ENCODE measurements at regions not wholly inside any gene's neighbourhood (a gene's known extent, or its start where the extent isn't known, plus 50 kb on each side); places are given as distances from the start of the nearest gene placed in this dataset.

DNA sequence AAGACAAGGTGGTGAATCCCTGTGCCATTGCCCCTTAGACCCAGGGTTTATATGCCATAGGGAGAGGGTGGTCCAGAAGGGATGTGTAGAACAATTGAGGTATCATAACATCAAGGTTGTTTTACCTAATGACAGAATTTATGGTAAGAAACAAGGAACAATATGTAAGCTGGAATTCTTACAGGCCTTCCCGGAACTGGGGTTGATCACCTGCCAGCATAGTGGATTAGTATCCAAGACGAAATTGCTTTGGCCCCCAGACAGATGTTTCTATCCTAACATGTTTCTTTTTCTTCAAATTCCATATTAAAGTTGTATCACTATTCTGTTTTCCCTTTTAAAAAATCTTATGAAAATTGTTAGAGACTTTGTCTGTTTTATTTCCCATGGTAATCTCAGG lies 343.8 kb upstream of the ANO3 start:
- no peak for TF ChIP-seq EZH2phosphoT487 (IDR thresholded peaks at IDR 0.05; ENCODE audit: unreplicated experiment)
- TF ChIP-seq, protein P1, sequence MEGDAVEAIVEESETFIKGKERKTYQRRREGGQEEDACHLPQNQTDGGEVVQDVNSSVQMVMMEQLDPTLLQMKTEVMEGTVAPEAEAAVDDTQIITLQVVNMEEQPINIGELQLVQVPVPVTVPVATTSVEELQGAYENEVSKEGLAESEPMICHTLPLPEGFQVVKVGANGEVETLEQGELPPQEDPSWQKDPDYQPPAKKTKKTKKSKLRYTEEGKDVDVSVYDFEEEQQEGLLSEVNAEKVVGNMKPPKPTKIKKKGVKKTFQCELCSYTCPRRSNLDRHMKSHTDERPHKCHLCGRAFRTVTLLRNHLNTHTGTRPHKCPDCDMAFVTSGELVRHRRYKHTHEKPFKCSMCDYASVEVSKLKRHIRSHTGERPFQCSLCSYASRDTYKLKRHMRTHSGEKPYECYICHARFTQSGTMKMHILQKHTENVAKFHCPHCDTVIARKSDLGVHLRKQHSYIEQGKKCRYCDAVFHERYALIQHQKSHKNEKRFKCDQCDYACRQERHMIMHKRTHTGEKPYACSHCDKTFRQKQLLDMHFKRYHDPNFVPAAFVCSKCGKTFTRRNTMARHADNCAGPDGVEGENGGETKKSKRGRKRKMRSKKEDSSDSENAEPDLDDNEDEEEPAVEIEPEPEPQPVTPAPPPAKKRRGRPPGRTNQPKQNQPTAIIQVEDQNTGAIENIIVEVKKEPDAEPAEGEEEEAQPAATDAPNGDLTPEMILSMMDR (conservative IDR thresholded peaks at IDR 0.05; ENCODE audit: low read depth in 2 of 2), result no peak
- TF ChIP-seq, protein P2, sequence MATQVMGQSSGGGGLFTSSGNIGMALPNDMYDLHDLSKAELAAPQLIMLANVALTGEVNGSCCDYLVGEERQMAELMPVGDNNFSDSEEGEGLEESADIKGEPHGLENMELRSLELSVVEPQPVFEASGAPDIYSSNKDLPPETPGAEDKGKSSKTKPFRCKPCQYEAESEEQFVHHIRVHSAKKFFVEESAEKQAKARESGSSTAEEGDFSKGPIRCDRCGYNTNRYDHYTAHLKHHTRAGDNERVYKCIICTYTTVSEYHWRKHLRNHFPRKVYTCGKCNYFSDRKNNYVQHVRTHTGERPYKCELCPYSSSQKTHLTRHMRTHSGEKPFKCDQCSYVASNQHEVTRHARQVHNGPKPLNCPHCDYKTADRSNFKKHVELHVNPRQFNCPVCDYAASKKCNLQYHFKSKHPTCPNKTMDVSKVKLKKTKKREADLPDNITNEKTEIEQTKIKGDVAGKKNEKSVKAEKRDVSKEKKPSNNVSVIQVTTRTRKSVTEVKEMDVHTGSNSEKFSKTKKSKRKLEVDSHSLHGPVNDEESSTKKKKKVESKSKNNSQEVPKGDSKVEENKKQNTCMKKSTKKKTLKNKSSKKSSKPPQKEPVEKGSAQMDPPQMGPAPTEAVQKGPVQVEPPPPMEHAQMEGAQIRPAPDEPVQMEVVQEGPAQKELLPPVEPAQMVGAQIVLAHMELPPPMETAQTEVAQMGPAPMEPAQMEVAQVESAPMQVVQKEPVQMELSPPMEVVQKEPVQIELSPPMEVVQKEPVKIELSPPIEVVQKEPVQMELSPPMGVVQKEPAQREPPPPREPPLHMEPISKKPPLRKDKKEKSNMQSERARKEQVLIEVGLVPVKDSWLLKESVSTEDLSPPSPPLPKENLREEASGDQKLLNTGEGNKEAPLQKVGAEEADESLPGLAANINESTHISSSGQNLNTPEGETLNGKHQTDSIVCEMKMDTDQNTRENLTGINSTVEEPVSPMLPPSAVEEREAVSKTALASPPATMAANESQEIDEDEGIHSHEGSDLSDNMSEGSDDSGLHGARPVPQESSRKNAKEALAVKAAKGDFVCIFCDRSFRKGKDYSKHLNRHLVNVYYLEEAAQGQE (IDR thresholded peaks at IDR 0.05; ENCODE audit: unreplicated experiment), result no peak
- no peak for TF ChIP-seq POLR2AphosphoS5 (IDR thresholded peaks at IDR 0.05; ENCODE audit: low read depth)

All from GM23338 (cell line).